ENCODE measurements at regions not wholly inside any gene's neighbourhood (a gene's known extent, or its start where the extent isn't known, plus 50 kb on each side); places are given as distances from the start of the nearest gene placed in this dataset.

GRCh38 chr14:99032759-99033158, 239.2 kb downstream of the BCL11B start:
- no peaks in the 10 kb centered on the region for H3K36me3 ChIP-seq (ENCODE audit: control insufficient read depth in 2 of 2, extremely low read depth in 1 of 2, insufficient read depth in 2 of 2, low read length in 2 of 2)
- no peaks in the 10 kb centered on the region for H4K20me1 ChIP-seq (replicated peaks; ENCODE audit: control insufficient read depth, extremely low read depth, insufficient read depth, low read length)
- no peak overlapping the region for H3K9ac ChIP-seq (replicated peaks; ENCODE audit: extremely low read depth, insufficient read depth, low read length)
- H3K27ac ChIP-seq (ENCODE audit: insufficient read depth, low read depth, low read length) = no peak overlapping the region
- POLR2A ChIA-PET = no interaction called here
- no peak for TF ChIP-seq FOS (IDR thresholded peaks at IDR 0.05; ENCODE audit: borderline replicate concordance, insufficient read depth, low read length)
- no peak for TF ChIP-seq CTCF (IDR thresholded peaks at IDR 0.05; ENCODE audit: extremely low read depth in 1 of 2, insufficient read depth in 1 of 2, low read depth in 1 of 2, low read length in 2 of 2)
- no peak for TF ChIP-seq POLR2A (IDR thresholded peaks at IDR 0.05; ENCODE audit: low read depth, low read length)
- TF ChIP-seq MAX (IDR thresholded peaks at IDR 0.05; ENCODE audit: insufficient read depth, insufficient read length) = no peak
- TF ChIP-seq MYC (IDR thresholded peaks at IDR 0.05; ENCODE audit: low read depth, low read length) = no peak
- no peak for TF ChIP-seq GATA2 (IDR thresholded peaks at IDR 0.05; ENCODE audit: insufficient read depth, insufficient read length, low read depth, low read length)
- no peak for TF ChIP-seq JUN (IDR thresholded peaks at IDR 0.05; ENCODE audit: borderline replicate concordance, insufficient read depth, insufficient read length, low read depth)
- no peak for TF ChIP-seq EZH2 (IDR thresholded peaks at IDR 0.05; ENCODE audit: borderline replicate concordance, low read depth, low read length, severe bottlenecking)
- no peak for TF ChIP-seq POLR2AphosphoS5 (IDR thresholded peaks at IDR 0.05; ENCODE audit: insufficient read depth, low read depth, low read length)
- no peak overlapping the region for H2AFZ ChIP-seq (ENCODE audit: low read depth, low read length)
- no peaks in the 10 kb centered on the region for H3K9me3 ChIP-seq (replicated peaks; ENCODE audit: control insufficient read depth, insufficient read depth, low read length)
- intact Hi-C loops (cut with micrococcal nuclease) = no loop called here
- BruUV-seq (replicated peaks) = no TSS peak
- H3K4me2 ChIP-seq (ENCODE audit: insufficient read depth, low read length) = no peak overlapping the region
- no peaks in the 10 kb centered on the region for H3K4me1 ChIP-seq (ENCODE audit: control insufficient read depth, extremely low read depth, insufficient read depth, low read length)
- FAIRE-seq (no peak), DNase-seq (ENCODE audit: low read depth, low spot score) (no peak)
- no peaks in the 10 kb centered on the region for H3K9me1 ChIP-seq (replicated peaks; ENCODE audit: control insufficient read depth, extremely low read depth, insufficient read depth, low read length)
- H3K79me2 ChIP-seq (ENCODE audit: control insufficient read depth, insufficient read depth, low read length) = no peaks in the 10 kb centered on the region
- dilution Hi-C loops (cut with MboI; ENCODE audit: extremely low pct_ligation_motif_present, low sequenced_read_pairs) = no loop called here
- H3K4me3 ChIP-seq (replicated peaks in 1 of 3; ENCODE audit: insufficient read depth in 1 of 3, low read depth in 1 of 3, low read length in 3 of 3) = no peak overlapping the region
- no peaks in the 10 kb centered on the region for H3K27me3 ChIP-seq (ENCODE audit: control insufficient read depth in 2 of 2, insufficient read depth in 2 of 2, low read length in 2 of 2)
- CTCF ChIA-PET = no interaction called here
